SK-N-SH (cell line): ENCODE measurements at regions not wholly inside any gene's neighbourhood (a gene's known extent, or its start where the extent isn't known, plus 50 kb on each side); places are given as distances from the start of the nearest gene placed in this dataset.

Experiments
- EZH2phosphoT487 ChIP-seq: fragments of 200-600 bp; sonication (generic); IDR thresholded peaks from 2 replicates; pipeline ENCODE4 v1.6.1; 2017; ENCODE audit warnings: low read depth, mixed run types, mild to moderate bottlenecking, antibody characterized with exemption, moderate library complexity, borderline replicate concordance
- FOXM1 ChIP-seq: IDR thresholded peaks from 2 replicates; pipeline ENCODE4 v1.4.0; 2012; ENCODE audit warnings: low read depth, mild to moderate bottlenecking
- MXI1 ChIP-seq: IDR thresholded peaks from 2 replicates; pipeline ENCODE4 v1.6.1; 2012; ENCODE audit warnings: mild to moderate bottlenecking, low read depth, low read length, improper control_type of control experiment
- NFIC ChIP-seq: IDR thresholded peaks from 2 replicates; pipeline ENCODE4 v1.4.0; 2012; ENCODE audit warnings: borderline replicate concordance
- POLR2AphosphoS5 ChIP-seq: IDR thresholded peaks from 2 replicates; pipeline ENCODE4 v1.6.1; 2012; ENCODE audit warnings: low read depth, low read length
- RAD21 ChIP-seq: IDR thresholded peaks from 2 replicates; pipeline ENCODE4 v1.6.1; 2012; ENCODE audit warnings: mild to moderate bottlenecking, low read length
- RFX5 ChIP-seq: IDR thresholded peaks from 2 replicates; pipeline ENCODE4 v1.6.1; 2012; ENCODE audit warnings: mild to moderate bottlenecking, improper control_type of control experiment, low read length
- SMC3 ChIP-seq: IDR thresholded peaks from 2 replicates; pipeline ENCODE4 v1.6.1; 2012; ENCODE audit warnings: low read depth, low read length, improper control_type of control experiment
- TAF1 ChIP-seq: IDR thresholded peaks from 2 replicates; pipeline ENCODE4 v1.6.1; 2012; ENCODE audit warnings: low read depth, mild to moderate bottlenecking, low read length, moderate library complexity, borderline replicate concordance
- TF ChIP-seq, protein P1 (sequence below): fragments of 200-600 bp; sonication (generic); IDR thresholded peaks from 2 replicates; pipeline ENCODE4 v1.6.1; 2017; ENCODE audit warnings: antibody characterized with exemption, mild to moderate bottlenecking, moderate library complexity
- TF ChIP-seq, protein P2 (sequence below): fragments of 150-350 bp; IDR thresholded peaks from 2 replicates; pipeline ENCODE4 v1.6.1; 2017; ENCODE audit warnings: antibody characterized with exemption, low read length, low read depth, borderline replicate concordance
- TF ChIP-seq, protein P3 (sequence below): IDR thresholded peaks from 2 replicates; pipeline ENCODE4 v1.4.0; 2012; ENCODE audit warnings: low read depth, borderline replicate concordance
- TF ChIP-seq, protein P4 (sequence below): IDR thresholded peaks from 2 replicates; pipeline ENCODE4 v1.6.1; 2012; ENCODE audit warnings: mild to moderate bottlenecking, low read depth, low read length, moderate library complexity

DNA sequence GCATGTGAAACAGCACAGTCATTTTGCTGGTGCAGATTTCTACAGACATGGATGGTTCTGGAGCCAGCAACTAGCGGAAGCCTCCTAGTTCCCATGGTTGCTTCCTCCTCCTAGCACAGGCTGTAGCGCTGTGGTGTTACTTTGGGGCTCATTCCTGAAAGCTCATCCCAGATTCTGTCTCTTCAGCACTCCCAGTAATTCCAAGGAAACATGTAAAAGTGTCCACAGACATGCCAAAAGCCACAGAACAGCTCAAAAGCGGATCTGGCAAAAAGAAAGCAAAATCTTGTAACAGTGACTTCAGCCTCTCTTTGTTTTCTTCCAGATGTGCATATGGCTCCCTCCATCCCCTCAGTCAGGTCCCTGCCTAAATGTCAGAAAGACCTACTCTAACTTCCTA is 144.1 kb downstream of the CEP120 start:
- TF ChIP-seq, protein P1, sequence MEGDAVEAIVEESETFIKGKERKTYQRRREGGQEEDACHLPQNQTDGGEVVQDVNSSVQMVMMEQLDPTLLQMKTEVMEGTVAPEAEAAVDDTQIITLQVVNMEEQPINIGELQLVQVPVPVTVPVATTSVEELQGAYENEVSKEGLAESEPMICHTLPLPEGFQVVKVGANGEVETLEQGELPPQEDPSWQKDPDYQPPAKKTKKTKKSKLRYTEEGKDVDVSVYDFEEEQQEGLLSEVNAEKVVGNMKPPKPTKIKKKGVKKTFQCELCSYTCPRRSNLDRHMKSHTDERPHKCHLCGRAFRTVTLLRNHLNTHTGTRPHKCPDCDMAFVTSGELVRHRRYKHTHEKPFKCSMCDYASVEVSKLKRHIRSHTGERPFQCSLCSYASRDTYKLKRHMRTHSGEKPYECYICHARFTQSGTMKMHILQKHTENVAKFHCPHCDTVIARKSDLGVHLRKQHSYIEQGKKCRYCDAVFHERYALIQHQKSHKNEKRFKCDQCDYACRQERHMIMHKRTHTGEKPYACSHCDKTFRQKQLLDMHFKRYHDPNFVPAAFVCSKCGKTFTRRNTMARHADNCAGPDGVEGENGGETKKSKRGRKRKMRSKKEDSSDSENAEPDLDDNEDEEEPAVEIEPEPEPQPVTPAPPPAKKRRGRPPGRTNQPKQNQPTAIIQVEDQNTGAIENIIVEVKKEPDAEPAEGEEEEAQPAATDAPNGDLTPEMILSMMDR, result no peak
- TF ChIP-seq MXI1 (no peak), SMC3 (no peak), NFIC (no peak), EZH2phosphoT487 (no peak), TAF1 (no peak), POLR2AphosphoS5 (no peak), RFX5 (no peak), RAD21 (no peak), FOXM1 (no peak)
- TF ChIP-seq, protein P2, sequence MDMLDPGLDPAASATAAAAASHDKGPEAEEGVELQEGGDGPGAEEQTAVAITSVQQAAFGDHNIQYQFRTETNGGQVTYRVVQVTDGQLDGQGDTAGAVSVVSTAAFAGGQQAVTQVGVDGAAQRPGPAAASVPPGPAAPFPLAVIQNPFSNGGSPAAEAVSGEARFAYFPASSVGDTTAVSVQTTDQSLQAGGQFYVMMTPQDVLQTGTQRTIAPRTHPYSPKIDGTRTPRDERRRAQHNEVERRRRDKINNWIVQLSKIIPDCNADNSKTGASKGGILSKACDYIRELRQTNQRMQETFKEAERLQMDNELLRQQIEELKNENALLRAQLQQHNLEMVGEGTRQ, result no peak
- TF ChIP-seq, protein P3, sequence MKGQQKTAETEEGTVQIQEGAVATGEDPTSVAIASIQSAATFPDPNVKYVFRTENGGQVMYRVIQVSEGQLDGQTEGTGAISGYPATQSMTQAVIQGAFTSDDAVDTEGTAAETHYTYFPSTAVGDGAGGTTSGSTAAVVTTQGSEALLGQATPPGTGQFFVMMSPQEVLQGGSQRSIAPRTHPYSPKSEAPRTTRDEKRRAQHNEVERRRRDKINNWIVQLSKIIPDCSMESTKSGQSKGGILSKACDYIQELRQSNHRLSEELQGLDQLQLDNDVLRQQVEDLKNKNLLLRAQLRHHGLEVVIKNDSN, result no peak
- TF ChIP-seq, protein P4, sequence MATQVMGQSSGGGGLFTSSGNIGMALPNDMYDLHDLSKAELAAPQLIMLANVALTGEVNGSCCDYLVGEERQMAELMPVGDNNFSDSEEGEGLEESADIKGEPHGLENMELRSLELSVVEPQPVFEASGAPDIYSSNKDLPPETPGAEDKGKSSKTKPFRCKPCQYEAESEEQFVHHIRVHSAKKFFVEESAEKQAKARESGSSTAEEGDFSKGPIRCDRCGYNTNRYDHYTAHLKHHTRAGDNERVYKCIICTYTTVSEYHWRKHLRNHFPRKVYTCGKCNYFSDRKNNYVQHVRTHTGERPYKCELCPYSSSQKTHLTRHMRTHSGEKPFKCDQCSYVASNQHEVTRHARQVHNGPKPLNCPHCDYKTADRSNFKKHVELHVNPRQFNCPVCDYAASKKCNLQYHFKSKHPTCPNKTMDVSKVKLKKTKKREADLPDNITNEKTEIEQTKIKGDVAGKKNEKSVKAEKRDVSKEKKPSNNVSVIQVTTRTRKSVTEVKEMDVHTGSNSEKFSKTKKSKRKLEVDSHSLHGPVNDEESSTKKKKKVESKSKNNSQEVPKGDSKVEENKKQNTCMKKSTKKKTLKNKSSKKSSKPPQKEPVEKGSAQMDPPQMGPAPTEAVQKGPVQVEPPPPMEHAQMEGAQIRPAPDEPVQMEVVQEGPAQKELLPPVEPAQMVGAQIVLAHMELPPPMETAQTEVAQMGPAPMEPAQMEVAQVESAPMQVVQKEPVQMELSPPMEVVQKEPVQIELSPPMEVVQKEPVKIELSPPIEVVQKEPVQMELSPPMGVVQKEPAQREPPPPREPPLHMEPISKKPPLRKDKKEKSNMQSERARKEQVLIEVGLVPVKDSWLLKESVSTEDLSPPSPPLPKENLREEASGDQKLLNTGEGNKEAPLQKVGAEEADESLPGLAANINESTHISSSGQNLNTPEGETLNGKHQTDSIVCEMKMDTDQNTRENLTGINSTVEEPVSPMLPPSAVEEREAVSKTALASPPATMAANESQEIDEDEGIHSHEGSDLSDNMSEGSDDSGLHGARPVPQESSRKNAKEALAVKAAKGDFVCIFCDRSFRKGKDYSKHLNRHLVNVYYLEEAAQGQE, result no peak
